Frontal cortex (tissue), 3 donors: ENCODE measurements at regions not wholly inside any gene's neighbourhood (a gene's known extent, or its start where the extent isn't known, plus 50 kb on each side); places are given as distances from the start of the nearest gene placed in this dataset.

Experiments used
- DNase-seq, 2 donors: peaks; one replicate each; pipeline ENCODE4 v3.0.0; 2012; ENCODE audit warnings: low spot score in 2 of 2
- FAIRE-seq: peaks from 2 replicates; lab custom pipeline; 2012; peaks lifted over from hg19 to GRCh38; lab: Jason Lieb, UNC
- donor health status: control.
- donor health status: control.
- donor health status: control.

GRCh38 chr9:13481274-13481673 is 201.8 kb upstream of the MPDZ start:
- FAIRE-seq, result no peak
- no peak for DNase-seq

GRCh38 chr9:13480693-13481092 is 201.2 kb upstream of the MPDZ start:
- DNase-seq, result no peak
- FAIRE-seq, result no peak

- FAIRE-seq (no peak), DNase-seq (no peak)
These were observed 199.6 kb upstream of the MPDZ start for GRCh38 chr9:13479096-13479495.

- DNase-seq (no peak), FAIRE-seq (no peak)
These were observed 199.1 kb upstream of the MPDZ start for GRCh38 chr9:13478639-13479038.

GRCh38 chr9:13478160-13478559 is 198.7 kb upstream of the MPDZ start:
- no peak for FAIRE-seq
- DNase-seq, result no peak

GRCh38 chr9:13470836-13471235 is 191.3 kb upstream of the MPDZ start:
- DNase-seq, result no peak
- no peak for FAIRE-seq

- no peak for FAIRE-seq
These were observed 187.7 kb upstream of the MPDZ start for GRCh38 chr9:13467157-13467556.

GRCh38 chr9:13461414-13461991 is 182.0 kb upstream of the MPDZ start:
- FAIRE-seq (no peak), DNase-seq (no peak)

More at GRCh38 chr9:13467157-13467556, 187.7 kb upstream of the MPDZ start:
- no peak for DNase-seq

- DNase-seq (no peak), FAIRE-seq (no peak)
These were observed 179.6 kb upstream of the MPDZ start for GRCh38 chr9:13459071-13459470.

GRCh38 chr9:13457795-13458194 is 178.3 kb upstream of the MPDZ start:
- no peak for FAIRE-seq
- DNase-seq, result no peak

GRCh38 chr9:13450723-13451122 is 171.2 kb upstream of the MPDZ start:
- FAIRE-seq (no peak), DNase-seq (no peak)

- FAIRE-seq, result no peak
- DNase-seq, result no peak
These were observed 169.0 kb upstream of the MPDZ start for GRCh38 chr9:13448482-13448881.

- DNase-seq (no peak), FAIRE-seq (no peak)
These were observed 168.4 kb upstream of the MPDZ start for GRCh38 chr9:13447843-13448422.

- DNase-seq, result no peak
These were observed 167.7 kb upstream of the MPDZ start for GRCh38 chr9:13446938-13447842.

GRCh38 chr9:13446286-13446937 is 166.9 kb upstream of the MPDZ start:
- no peak for FAIRE-seq
- no peak for DNase-seq

More at GRCh38 chr9:13446938-13447842, 167.7 kb upstream of the MPDZ start:
- peak; percentile 96 for FAIRE-seq

GRCh38 chr9:13445103-13445500 is 165.6 kb upstream of the MPDZ start:
- FAIRE-seq, result no peak
- no peak for DNase-seq

GRCh38 chr9:13444245-13445102 is 165.0 kb upstream of the MPDZ start:
- FAIRE-seq (no peak), DNase-seq (no peak)

GRCh38 chr9:13443346-13444244 is 164.1 kb upstream of the MPDZ start:
- no peak for FAIRE-seq
- DNase-seq, result no peak
